GM15510 (cell line): ENCODE measurements at regions not wholly inside any gene's neighbourhood (a gene's known extent, or its start where the extent isn't known, plus 50 kb on each side); places are given as distances from the start of the nearest gene placed in this dataset.

Experiments
- POLR2A ChIP-seq: IDR thresholded peaks from 3 replicates; pipeline ENCODE4 v1.6.1; 2011; ENCODE audit warnings: borderline replicate concordance; ENCODE audit not compliant: insufficient read length; ENCODE audit errors: extremely low read depth

GRCh38 chr12:124442772-124443445, 124.5 kb downstream of the NCOR2 start:
- TF ChIP-seq POLR2A = no peak

GRCh38 chr12:124442281-124442680, 125.1 kb downstream of the NCOR2 start:
- TF ChIP-seq POLR2A = no peak

- no peak for TF ChIP-seq POLR2A
Measured at GRCh38 chr12:124441443-124442194, 125.8 kb downstream of the NCOR2 start.

GRCh38 chr12:124440841-124441381, 126.5 kb downstream of the NCOR2 start:
- TF ChIP-seq POLR2A = no peak

- TF ChIP-seq POLR2A = no peak
Measured at GRCh38 chr12:124440031-124440626, 127.3 kb downstream of the NCOR2 start.

GRCh38 chr12:124438437-124439056, 128.9 kb downstream of the NCOR2 start:
- no peak for TF ChIP-seq POLR2A

GRCh38 chr12:124437617-124438436, 129.6 kb downstream of the NCOR2 start:
- no peak for TF ChIP-seq POLR2A

GRCh38 chr12:124437121-124437520, 130.3 kb downstream of the NCOR2 start:
- no peak for TF ChIP-seq POLR2A

- no peak for TF ChIP-seq POLR2A
Measured at GRCh38 chr12:124436366-124436765, 131.0 kb downstream of the NCOR2 start.

GRCh38 chr12:124435806-124436345, 131.5 kb downstream of the NCOR2 start:
- TF ChIP-seq POLR2A = no peak

GRCh38 chr12:124434951-124435805, 132.2 kb downstream of the NCOR2 start:
- TF ChIP-seq POLR2A = no peak

- no peak for TF ChIP-seq POLR2A
Measured at GRCh38 chr12:124434354-124434753, 133.1 kb downstream of the NCOR2 start.

- no peak for TF ChIP-seq POLR2A
Measured at GRCh38 chr12:124433879-124434278, 133.5 kb downstream of the NCOR2 start.
